GM19099 (cell line): ENCODE measurements at regions not wholly inside any gene's neighbourhood (a gene's known extent, or its start where the extent isn't known, plus 50 kb on each side); places are given as distances from the start of the nearest gene placed in this dataset.

Experiments used
- POLR2A ChIP-seq: IDR thresholded peaks from 3 replicates; pipeline ENCODE4 v1.6.1; 2011; ENCODE audit warnings: low read depth; ENCODE audit not compliant: insufficient read length; ENCODE audit errors: extremely low read depth

GRCh38 chr10:4205113-4205512, 420.1 kb upstream of the KLF6 start:
- no peak for TF ChIP-seq POLR2A

- TF ChIP-seq POLR2A: no peak
Measured at GRCh38 chr10:4202938-4203337, 417.9 kb upstream of the KLF6 start.

- no peak for TF ChIP-seq POLR2A
Measured at GRCh38 chr10:4201866-4202825, 417.1 kb upstream of the KLF6 start.

GRCh38 chr10:4199196-4199595, 414.2 kb upstream of the KLF6 start:
- no peak for TF ChIP-seq POLR2A

GRCh38 chr10:4198216-4198615, 413.2 kb upstream of the KLF6 start:
- TF ChIP-seq POLR2A: no peak

- no peak for TF ChIP-seq POLR2A
Measured at GRCh38 chr10:4197676-4198075, 412.7 kb upstream of the KLF6 start.

DNA sequence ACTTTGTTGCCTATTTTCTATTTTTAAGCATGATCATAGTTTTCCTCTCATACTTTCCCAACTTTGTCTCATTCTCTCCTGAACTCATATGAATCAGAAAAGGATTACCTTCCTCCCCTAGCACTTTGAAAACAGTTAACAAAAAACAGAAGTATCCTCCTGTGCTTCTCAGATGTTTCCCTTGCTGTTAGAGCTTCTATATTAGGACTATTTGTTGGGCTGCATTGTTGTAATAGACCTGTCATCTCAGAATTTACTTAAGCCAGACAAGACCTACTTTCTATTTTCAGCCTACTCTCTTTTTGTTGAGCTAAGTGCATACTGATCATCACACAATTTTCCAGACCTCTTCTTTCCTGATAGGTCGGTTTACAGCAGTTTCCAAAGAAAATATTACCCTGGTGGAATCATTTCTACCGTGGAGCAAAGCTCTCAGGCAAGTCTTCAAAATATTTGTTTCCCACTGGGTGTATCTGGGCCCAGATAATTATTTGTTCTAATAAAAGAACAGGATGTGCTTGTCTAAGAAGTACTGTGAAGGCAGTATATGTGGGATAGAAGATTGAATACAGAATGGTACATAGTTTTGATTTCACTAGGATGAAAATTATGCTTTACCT, 411.9 kb upstream of the KLF6 start:
- TF ChIP-seq POLR2A: no peak

- no peak for TF ChIP-seq POLR2A
Measured at GRCh38 chr10:4196183-4196582, 411.2 kb upstream of the KLF6 start.

DNA sequence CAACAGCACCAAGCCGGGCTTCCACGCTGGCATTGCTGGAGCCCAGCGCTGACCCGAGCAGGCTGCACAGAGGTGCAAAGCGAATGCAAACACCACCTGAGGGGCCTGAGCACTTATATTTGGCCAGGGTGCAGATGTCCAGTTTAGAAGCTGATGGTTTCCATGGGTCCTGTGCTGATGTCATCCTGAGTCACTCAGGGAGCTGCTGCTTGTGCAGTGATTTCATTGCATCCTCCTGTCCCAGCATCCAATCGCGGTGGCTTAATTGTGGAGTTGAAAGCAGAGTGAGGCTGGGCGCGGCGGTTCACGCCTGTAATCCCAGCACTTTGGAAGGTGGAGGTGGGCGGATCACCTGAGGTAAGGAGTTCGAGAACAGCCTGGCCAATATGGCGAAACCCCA, 410.2 kb upstream of the KLF6 start:
- no peak for TF ChIP-seq POLR2A

DNA sequence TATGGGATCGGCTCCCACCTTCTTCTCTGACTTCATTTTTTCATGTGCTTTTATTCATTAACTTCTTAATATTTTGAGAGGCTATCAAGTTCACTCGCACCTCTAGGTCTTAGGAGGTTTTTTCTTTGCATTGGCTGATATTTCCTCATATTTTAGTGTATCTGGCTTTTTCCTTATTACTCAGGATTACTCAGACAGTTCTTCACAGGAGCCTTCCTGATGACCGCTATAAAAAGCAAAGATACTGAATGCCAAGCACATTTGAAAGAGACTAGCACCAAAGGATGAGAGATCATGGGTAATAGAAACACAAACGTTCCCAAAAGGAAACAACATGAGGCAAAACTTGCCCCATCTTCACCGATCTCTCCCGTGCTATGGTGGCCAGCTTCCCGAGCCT, 409.2 kb upstream of the KLF6 start:
- no peak for TF ChIP-seq POLR2A

DNA sequence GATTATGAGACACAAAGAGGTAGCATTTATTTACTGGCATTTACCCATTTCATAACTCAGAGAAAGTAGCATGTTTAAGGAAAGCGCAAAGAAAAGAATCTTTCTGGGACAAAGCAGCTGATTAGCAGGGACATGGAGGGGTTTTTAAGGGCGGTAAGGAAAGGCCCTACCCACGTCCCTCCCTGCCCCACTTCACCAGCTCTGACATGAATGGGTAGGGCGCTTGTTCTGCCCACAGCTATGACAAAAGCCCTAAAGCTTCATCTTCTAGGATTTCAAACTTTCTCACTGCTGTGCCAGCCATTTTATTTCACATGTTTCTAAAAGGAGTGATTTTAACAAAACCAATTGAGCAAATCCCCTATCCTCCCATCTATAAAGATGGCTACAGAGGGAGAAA, 406.9 kb upstream of the KLF6 start:
- no peak for TF ChIP-seq POLR2A

- no peak for TF ChIP-seq POLR2A
Measured at GRCh38 chr10:4191354-4191753, 406.3 kb upstream of the KLF6 start.

DNA sequence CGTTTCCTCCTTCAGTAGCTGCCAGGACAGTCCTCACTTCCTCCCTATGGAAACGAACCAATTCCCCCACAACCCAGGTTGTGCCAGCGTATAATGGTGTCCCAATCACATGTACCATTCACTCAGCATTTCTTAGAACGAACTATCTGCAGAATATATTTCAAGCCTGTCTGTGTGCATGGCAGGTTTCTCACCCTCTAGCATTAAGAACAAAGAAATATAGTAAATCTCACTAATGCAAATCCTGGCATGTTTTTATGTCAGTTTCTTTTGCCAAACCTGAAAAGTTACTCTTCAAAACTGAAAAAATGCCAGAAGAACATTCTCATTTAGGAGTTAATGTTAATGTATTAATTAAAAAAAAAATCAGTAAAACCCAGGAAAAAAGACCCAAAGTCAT, 405.9 kb upstream of the KLF6 start:
- TF ChIP-seq POLR2A: no peak

DNA sequence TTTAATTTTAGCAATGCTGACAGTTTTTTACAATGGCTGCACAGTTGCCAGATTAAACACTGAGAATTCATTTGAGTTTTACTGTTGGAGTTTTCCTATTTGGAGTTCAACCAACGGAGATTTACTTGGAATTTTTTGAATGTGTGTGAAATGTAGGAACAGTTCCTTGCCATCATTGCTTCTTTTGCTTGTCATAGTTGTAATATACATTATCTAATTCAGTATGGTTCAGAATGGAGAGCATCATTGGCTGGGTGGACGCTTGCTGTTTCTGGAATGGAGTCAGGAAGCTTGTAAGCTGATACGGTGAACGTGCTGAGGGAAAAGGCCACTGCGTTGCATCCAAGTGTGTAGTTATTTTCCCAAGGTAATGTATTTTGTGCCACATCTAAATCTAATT, 404.3 kb upstream of the KLF6 start:
- TF ChIP-seq POLR2A: no peak

DNA sequence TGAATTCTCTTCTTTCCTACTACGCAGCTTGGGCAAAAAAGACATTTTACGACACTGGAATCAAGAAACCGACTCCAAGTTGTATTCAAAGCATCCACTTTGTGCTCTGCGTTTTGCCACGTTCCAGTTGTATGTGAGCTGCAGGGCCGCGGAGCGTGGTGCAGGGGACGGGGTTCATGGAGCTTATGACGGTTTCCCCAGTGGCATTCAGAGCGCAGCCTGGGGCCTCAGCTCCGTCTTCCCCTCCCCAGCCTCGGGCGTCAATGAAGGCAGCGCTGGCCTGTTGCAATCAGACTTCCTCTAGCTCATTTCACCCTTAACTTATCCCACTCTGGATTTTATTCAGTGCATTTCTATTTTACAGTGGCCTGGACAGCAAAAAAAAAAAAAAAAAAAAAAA, 403.4 kb upstream of the KLF6 start:
- TF ChIP-seq POLR2A: no peak

DNA sequence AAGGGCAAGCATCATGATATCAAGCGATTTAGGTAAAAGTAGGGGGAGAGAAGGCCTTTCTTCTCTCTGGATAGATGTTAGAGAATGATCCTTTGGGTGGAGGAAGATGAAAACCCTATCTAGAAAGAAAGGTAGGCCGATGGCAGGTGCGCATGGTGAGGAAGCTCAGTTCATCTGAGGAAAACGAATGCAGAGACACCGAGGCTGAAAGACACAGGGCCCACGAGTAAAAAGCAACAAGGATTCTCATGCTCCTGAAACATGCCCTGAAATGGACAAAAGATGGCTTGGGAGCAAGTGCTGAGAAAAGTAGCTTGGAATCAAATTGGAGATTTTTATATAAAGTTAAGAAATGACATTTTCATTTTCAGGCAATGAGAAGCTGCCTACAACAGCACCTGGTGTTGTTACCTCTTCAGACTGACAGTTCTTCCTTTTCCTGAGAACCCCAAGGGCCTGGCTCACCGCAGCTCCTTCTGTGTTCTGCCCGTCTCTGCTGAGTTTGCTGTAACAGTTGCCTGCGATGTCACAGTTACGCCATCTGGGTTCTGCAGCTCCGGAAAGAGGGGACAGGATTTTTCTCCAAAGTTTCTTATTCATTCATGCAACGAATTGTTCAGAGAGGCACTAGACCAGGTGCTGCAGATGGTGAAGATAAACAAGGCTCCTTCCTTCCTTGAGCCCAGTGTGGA, 402.0 kb upstream of the KLF6 start:
- TF ChIP-seq POLR2A: no peak
